Naive thymus-derived CD8-positive, alpha-beta T cell (primary cell): ENCODE measurements at regions not wholly inside any gene's neighbourhood (a gene's known extent, or its start where the extent isn't known, plus 50 kb on each side); places are given as distances from the start of the nearest gene placed in this dataset.

Experiments
- ATAC-seq, 2 donors: fragments of 150-1000 bp; cut with Tn5 transposase in 1 of 2; sonication (Bioruptor Pico), chemical (Tn5 transposase) in 1 of 2; 1 replicate in 1 of 2; 2 replicates in 1 of 2; pipeline ENCODE4 v1.10.0; 2021; ENCODE audit warnings: mild to moderate bottlenecking in 2 of 2, moderate library complexity in 2 of 2
- POLR2A ChIA-PET: fragments of 350-600 bp; sonication (Branson Sonifier 250); formaldehyde crosslinking; loops from one replicate; lab custom pipeline; 2021; ENCODE audit warnings: antibody characterized with exemption; lab: Charles Lee
- DNase-seq, 10 donors: peaks; one replicate each; pipeline versions ENCODE4 v3.0.0 to v3.0.0-alpha.2; 2020 to 2022
- H3K27ac Mint-ChIP-seq, 10 donors: one replicate each; pipeline ENCODE4 v1.8.0; 2020 to 2022; ENCODE audit warnings: mild to moderate bottlenecking in 10 of 10, mixed read lengths in 10 of 10, moderate library complexity in 4 of 10, inconsistent platforms in 1 of 10
- H3K27me3 Mint-ChIP-seq, 5 donors: one replicate each; pipeline ENCODE4 v1.8.0; 2021 to 2022; ENCODE audit warnings: mixed read lengths in 5 of 5
- H3K36me3 Mint-ChIP-seq, 3 donors: one replicate each; pipeline ENCODE4 v1.8.0; 2020 to 2022; ENCODE audit warnings: mixed read lengths in 3 of 3, mild to moderate bottlenecking in 2 of 3, inconsistent platforms in 1 of 3
- H3K4me1 Mint-ChIP-seq, 4 donors: one replicate each; pipeline ENCODE4 v1.8.0; 2021 to 2022; ENCODE audit warnings: mixed read lengths in 4 of 4
- H3K4me3 Mint-ChIP-seq, 10 donors: one replicate each; pipeline ENCODE4 v1.8.0; 2020 to 2022; ENCODE audit warnings: mild to moderate bottlenecking in 10 of 10, mixed read lengths in 10 of 10, moderate library complexity in 6 of 10, inconsistent platforms in 1 of 10
- H3K9me3 Mint-ChIP-seq, 9 donors: one replicate each; pipeline ENCODE4 v1.8.0; 2020 to 2022; ENCODE audit warnings: mixed read lengths in 9 of 9, mild to moderate bottlenecking in 3 of 9, inconsistent platforms in 1 of 9, moderate library complexity in 1 of 9

GRCh38 chr10:85510682-85511081 lies 855.9 kb downstream of the GRID1 start:
- H3K4me1 Mint-ChIP-seq = no peaks in the 10 kb centered on the region
- no peaks in the 10 kb centered on the region for H3K36me3 Mint-ChIP-seq
- peaks cover 0 to 22% (median 14%) of the 10 kb centered on the region in 5 donors for H3K27me3 Mint-ChIP-seq
- no peak overlapping the region for H3K27ac Mint-ChIP-seq
- ATAC-seq (no peak), DNase-seq (no peak)
- H3K9me3 Mint-ChIP-seq = peaks cover 0 to 2% (median 0%) of the 10 kb centered on the region in 9 donors
- POLR2A ChIA-PET = no interaction called here
- no peak overlapping the region for H3K4me3 Mint-ChIP-seq

GRCh38 chr10:85513436-85513835 lies 853.2 kb downstream of the GRID1 start:
- Mint-ChIP-seq H3K27me3 (peaks cover 0 to 21% (median 14%) of the 10 kb centered on the region in 5 donors), H3K4me1 (no peaks in the 10 kb centered on the region), H3K27ac (no peak overlapping the region), H3K9me3 (peaks cover 0 to 7% (median 0%) of the 10 kb centered on the region in 9 donors), H3K4me3 (no peak overlapping the region), H3K36me3 (no peaks in the 10 kb centered on the region)
- no peak for ATAC-seq
- DNase-seq = no peak
- POLR2A ChIA-PET = no interaction called here

GRCh38 chr10:85515316-85515715 lies 851.3 kb downstream of the GRID1 start:
- Mint-ChIP-seq H3K4me1 (no peaks in the 10 kb centered on the region), H3K27me3 (peaks cover 0 to 17% (median 6%) of the 10 kb centered on the region in 5 donors), H3K36me3 (no peaks in the 10 kb centered on the region), H3K27ac (no peak overlapping the region), H3K4me3 (no peak overlapping the region), H3K9me3 (peaks cover 0 to 11% (median 0%) of the 10 kb centered on the region in 9 donors)
- POLR2A ChIA-PET = no interaction called here
- no peak for DNase-seq
- ATAC-seq = no peak

GRCh38 chr10:85524001-85524666 lies 842.5 kb downstream of the GRID1 start:
- ATAC-seq (no peak), DNase-seq (no peak)
- Mint-ChIP-seq H3K4me1 (peaks cover 0 to 2% (median 0%) of the 10 kb centered on the region in 4 donors), H3K27me3 (peaks cover 12 to 42% (median 18%) of the 10 kb centered on the region in 5 donors), H3K4me3 (no peak overlapping the region), H3K27ac (no peak overlapping the region), H3K9me3 (peaks cover 0 to 19% (median 9%) of the 10 kb centered on the region in 9 donors), H3K36me3 (peaks cover 0 to 8% (median 0%) of the 10 kb centered on the region in 3 donors)
- POLR2A ChIA-PET = no interaction called here

- no peak overlapping the region for H3K4me3 Mint-ChIP-seq
- POLR2A ChIA-PET = no interaction called here
- peaks cover 0 to 14% (median 6%) of the 10 kb centered on the region in 9 donors for H3K9me3 Mint-ChIP-seq
- DNase-seq (no peak), ATAC-seq (no peak)
- H3K4me1 Mint-ChIP-seq = peaks cover 0 to 2% (median 0%) of the 10 kb centered on the region in 4 donors
- peaks cover 0 to 8% (median 0%) of the 10 kb centered on the region in 3 donors for H3K36me3 Mint-ChIP-seq
- H3K27me3 Mint-ChIP-seq = peaks cover 3 to 41% (median 14%) of the 10 kb centered on the region in 5 donors
- H3K27ac Mint-ChIP-seq = no peak overlapping the region
These were observed 838.8 kb downstream of the GRID1 start for GRCh38 chr10:85527616-85528317.

GRCh38 chr10:85528318-85528652 lies 838.3 kb downstream of the GRID1 start:
- Mint-ChIP-seq H3K9me3 (peaks cover 0 to 14% (median 6%) of the 10 kb centered on the region in 9 donors), H3K4me3 (no peak overlapping the region), H3K36me3 (peaks cover 0 to 8% (median 0%) of the 10 kb centered on the region in 3 donors), H3K27me3 (peaks cover 3 to 44% (median 13%) of the 10 kb centered on the region in 5 donors), H3K4me1 (peaks cover 0 to 2% (median 0%) of the 10 kb centered on the region in 4 donors), H3K27ac (no peak overlapping the region)
- POLR2A ChIA-PET = no interaction called here
- DNase-seq (no peak), ATAC-seq (no peak)

- DNase-seq = no peak
- H3K27ac Mint-ChIP-seq = no peak overlapping the region
- no peak overlapping the region for H3K4me3 Mint-ChIP-seq
- peaks cover 0 to 8% (median 0%) of the 10 kb centered on the region in 3 donors for H3K36me3 Mint-ChIP-seq
- no peaks in the 10 kb centered on the region for H3K4me1 Mint-ChIP-seq
- H3K27me3 Mint-ChIP-seq = peaks cover 0 to 29% (median 7%) of the 10 kb centered on the region in 5 donors
- POLR2A ChIA-PET = no interaction called here
- ATAC-seq = no peak
- H3K9me3 Mint-ChIP-seq = peaks cover 0 to 22% (median 7%) of the 10 kb centered on the region in 9 donors
These were observed 834.9 kb downstream of the GRID1 start for GRCh38 chr10:85531706-85532105.

- DNase-seq (no peak), ATAC-seq (no peak)
- no peaks in the 10 kb centered on the region for H3K4me1 Mint-ChIP-seq
- peaks cover 0 to 8% (median 0%) of the 10 kb centered on the region in 3 donors for H3K36me3 Mint-ChIP-seq
- peaks cover 0 to 29% (median 7%) of the 10 kb centered on the region in 5 donors for H3K27me3 Mint-ChIP-seq
- no peak overlapping the region for H3K27ac Mint-ChIP-seq
- peaks cover 0 to 16% (median 6%) of the 10 kb centered on the region in 9 donors for H3K9me3 Mint-ChIP-seq
- POLR2A ChIA-PET = no interaction called here
- H3K4me3 Mint-ChIP-seq = no peak overlapping the region
These were observed 833.8 kb downstream of the GRID1 start for GRCh38 chr10:85532773-85533172.

- POLR2A ChIA-PET = no interaction called here
- Mint-ChIP-seq H3K9me3 (peaks cover 0 to 8% (median 0%) of the 10 kb centered on the region in 9 donors), H3K4me3 (no peak overlapping the region), H3K27ac (no peak overlapping the region), H3K4me1 (no peaks in the 10 kb centered on the region), H3K36me3 (no peaks in the 10 kb centered on the region), H3K27me3 (peaks cover 3 to 39% (median 7%) of the 10 kb centered on the region in 5 donors)
- ATAC-seq (no peak), DNase-seq (no peak)
These were observed 830.7 kb downstream of the GRID1 start for GRCh38 chr10:85535926-85536325.

GRCh38 chr10:85537561-85537960 lies 829.0 kb downstream of the GRID1 start:
- Mint-ChIP-seq H3K4me1 (no peaks in the 10 kb centered on the region), H3K27ac (no peak overlapping the region), H3K4me3 (no peak overlapping the region), H3K9me3 (peaks cover 0 to 8% (median 0%) of the 10 kb centered on the region in 9 donors), H3K27me3 (peaks cover 3 to 27% (median 5%) of the 10 kb centered on the region in 5 donors), H3K36me3 (no peaks in the 10 kb centered on the region)
- POLR2A ChIA-PET = no interaction called here
- ATAC-seq = no peak
- DNase-seq = no peak

- POLR2A ChIA-PET = no interaction called here
- DNase-seq = no peak
- Mint-ChIP-seq H3K27me3 (peaks cover 3 to 19% (median 5%) of the 10 kb centered on the region in 5 donors), H3K36me3 (no peaks in the 10 kb centered on the region), H3K4me3 (no peak overlapping the region), H3K9me3 (peaks cover 0 to 8% (median 0%) of the 10 kb centered on the region in 9 donors), H3K27ac (no peak overlapping the region), H3K4me1 (no peaks in the 10 kb centered on the region)
- no peak for ATAC-seq
These were observed 828.0 kb downstream of the GRID1 start for GRCh38 chr10:85538601-85539000.

- H3K9me3 Mint-ChIP-seq = peaks cover 0 to 3% (median 0%) of the 10 kb centered on the region in 9 donors
- no peak overlapping the region for H3K4me3 Mint-ChIP-seq
- peaks cover 8 to 39% (median 19%) of the 10 kb centered on the region in 5 donors for H3K27me3 Mint-ChIP-seq
- H3K4me1 Mint-ChIP-seq = no peaks in the 10 kb centered on the region
- POLR2A ChIA-PET = no interaction called here
- no peak overlapping the region for H3K27ac Mint-ChIP-seq
- no peak for DNase-seq
- H3K36me3 Mint-ChIP-seq = no peaks in the 10 kb centered on the region
- no peak for ATAC-seq
These were observed 824.4 kb downstream of the GRID1 start for GRCh38 chr10:85542152-85542551.
